ENCODE measurements at regions not wholly inside any gene's neighbourhood (a gene's known extent, or its start where the extent isn't known, plus 50 kb on each side); places are given as distances from the start of the nearest gene placed in this dataset.

GRCh38 chr20:6439737-6440442 is 317.1 kb upstream of the FERMT1 start:
- H3K27ac ChIP-seq (ENCODE audit: low read depth, low read length) = no peak overlapping the region
- POLR2A ChIA-PET = no interaction called here
- no peaks in the 10 kb centered on the region for H3K27me3 ChIP-seq (ENCODE audit: control insufficient read depth, insufficient read depth, low read length)
- TF ChIP-seq CTCF (IDR thresholded peaks at IDR 0.05; ENCODE audit: low read depth, low read length) = no peak
- CTCF ChIA-PET = interaction anchor here (0.6 kb wide), 1 partner anchor 1699 kb away, joined by 4 read pairs; no protein-coding TSS in a partner anchor
- H3K4me3 ChIP-seq (ENCODE audit: low read depth, low read length) = no peak overlapping the region
- DNase-seq (ENCODE audit: low read depth, low spot score) = no peak
- H3K9me3 ChIP-seq (ENCODE audit: control insufficient read depth, insufficient read depth, low read length) = no peaks in the 10 kb centered on the region

- DNase-seq (ENCODE audit: low read depth, low spot score) = no peak
- CTCF ChIA-PET = interaction anchor here (1.2 kb wide), 1 partner anchor 149 kb away, joined by 5 read pairs; no protein-coding TSS in a partner anchor
- H3K9me3 ChIP-seq (ENCODE audit: control insufficient read depth, insufficient read depth, low read length) = no peaks in the 10 kb centered on the region
- H3K27ac ChIP-seq (ENCODE audit: low read depth, low read length) = no peak overlapping the region
- TF ChIP-seq CTCF (IDR thresholded peaks at IDR 0.05; ENCODE audit: low read depth, low read length) = no peak
- no peaks in the 10 kb centered on the region for H3K27me3 ChIP-seq (ENCODE audit: control insufficient read depth, insufficient read depth, low read length)
- no peak overlapping the region for H3K4me3 ChIP-seq (ENCODE audit: low read depth, low read length)
- POLR2A ChIA-PET = no interaction called here
These were observed 311.3 kb upstream of the FERMT1 start for GRCh38 chr20:6434131-6434530.

- Histone ChIP-seq H3K9me3 (ENCODE audit: control insufficient read depth, insufficient read depth, low read length) (no peaks in the 10 kb centered on the region), H3K27ac (ENCODE audit: low read depth, low read length) (no peak overlapping the region), H3K27me3 (ENCODE audit: control insufficient read depth, insufficient read depth, low read length) (no peaks in the 10 kb centered on the region), H3K4me3 (ENCODE audit: low read depth, low read length) (no peak overlapping the region)
- POLR2A ChIA-PET = no interaction called here
- no peak for TF ChIP-seq CTCF (IDR thresholded peaks at IDR 0.05; ENCODE audit: low read depth, low read length)
- CTCF ChIA-PET = no interaction called here
- no peak for DNase-seq (ENCODE audit: low read depth, low spot score)
These were observed 307.6 kb upstream of the FERMT1 start for GRCh38 chr20:6430381-6430780.

- Histone ChIP-seq H3K9me3 (ENCODE audit: control insufficient read depth, insufficient read depth, low read length) (no peaks in the 10 kb centered on the region), H3K27ac (ENCODE audit: low read depth, low read length) (no peak overlapping the region), H3K27me3 (ENCODE audit: control insufficient read depth, insufficient read depth, low read length) (no peaks in the 10 kb centered on the region), H3K4me3 (ENCODE audit: low read depth, low read length) (no peak overlapping the region)
- ChIA-PET POLR2A (no interaction called here), CTCF (no interaction called here)
- no peak for DNase-seq (ENCODE audit: low read depth, low spot score)
- TF ChIP-seq CTCF (IDR thresholded peaks at IDR 0.05; ENCODE audit: low read depth, low read length) = no peak
These were observed 303.6 kb upstream of the FERMT1 start for GRCh38 chr20:6426287-6426891.

Data from AG04450 (cell line).